ENCODE measurements at regions not wholly inside any gene's neighbourhood (a gene's known extent, or its start where the extent isn't known, plus 50 kb on each side); places are given as distances from the start of the nearest gene placed in this dataset.

- in situ Hi-C loops (cut with MboI; ENCODE audit: low sequenced_read_pairs) = no loop called here
Measured at GRCh38 chr4:105088110-105088879, 58.4 kb upstream of the TET2 start.

- in situ Hi-C loops (cut with MboI; ENCODE audit: low sequenced_read_pairs) = no loop called here
Measured at GRCh38 chr4:105092356-105092755, 54.3 kb upstream of the TET2 start.

- in situ Hi-C loops (cut with MboI; ENCODE audit: low sequenced_read_pairs) = no loop called here
Measured at GRCh38 chr4:105092768-105093167, 53.9 kb upstream of the TET2 start.

GRCh38 chr4:105093975-105094374 lies 52.7 kb upstream of the TET2 start:
- in situ Hi-C loops (cut with MboI; ENCODE audit: low sequenced_read_pairs) = no loop called here
